Smooth muscle cell (in vitro differentiated cells): ENCODE measurements at regions not wholly inside any gene's neighbourhood (a gene's known extent, or its start where the extent isn't known, plus 50 kb on each side); places are given as distances from the start of the nearest gene placed in this dataset.
A peak's percentile ranks its signal among the peaks of the same experiment; 100 is the strongest.

Experiments used
- DNase-seq: peaks from one replicate; lab custom pipeline; 2025; ENCODE audit not compliant: unreplicated experiment; lab: John Stamatoyannopoulos, UW
- H2AFZ ChIP-seq: fragments of 200-600 bp; sonication (generic); 2 replicates; pipeline ENCODE4 v1.6.0; 2016; ENCODE audit warnings: antibody characterized with exemption, low read depth, mild to moderate bottlenecking
- H3F3A ChIP-seq: fragments of 200-600 bp; sonication (generic); 2 replicates; pipeline ENCODE4 v1.6.0; 2017; ENCODE audit warnings: antibody characterized with exemption, low read depth
- H3K27ac ChIP-seq: fragments of 200-600 bp; sonication (generic); 2 replicates; pipeline ENCODE4 v1.5.1; 2016; ENCODE audit warnings: low read depth, mild to moderate bottlenecking
- H3K27me3 ChIP-seq: fragments of 200-600 bp; sonication (generic); 2 replicates; pipeline ENCODE4 v1.6.1; 2016; ENCODE audit warnings: low read depth, mild to moderate bottlenecking
- H3K36me3 ChIP-seq: fragments of 200-600 bp; sonication (generic); 2 replicates; pipeline ENCODE4 v1.5.1; 2016; ENCODE audit warnings: low read depth
- H3K4me1 ChIP-seq: fragments of 200-600 bp; sonication (generic); 2 replicates; pipeline ENCODE4 v1.5.1; 2016; ENCODE audit warnings: low read depth
- H3K4me2 ChIP-seq: fragments of 200-600 bp; sonication (generic); 2 replicates; pipeline ENCODE4 v1.6.0; 2016; ENCODE audit warnings: mild to moderate bottlenecking
- H3K4me3 ChIP-seq: fragments of 200-600 bp; sonication (generic); 2 replicates; pipeline ENCODE4 v1.5.1; 2016; ENCODE audit warnings: mild to moderate bottlenecking
- H3K79me2 ChIP-seq: fragments of 200-600 bp; sonication (generic); 2 replicates; pipeline ENCODE4 v1.6.0; 2016; ENCODE audit warnings: low read depth, mild to moderate bottlenecking
- H3K9ac ChIP-seq: fragments of 200-600 bp; sonication (generic); 2 replicates; pipeline ENCODE4 v1.6.0; 2016; ENCODE audit warnings: low read depth
- H3K9me3 ChIP-seq: fragments of 200-600 bp; sonication (generic); replicated peaks from 2 replicates; pipeline ENCODE4 v1.5.1; 2016; ENCODE audit warnings: low read depth
- H4K20me1 ChIP-seq: fragments of 200-600 bp; sonication (generic); 2 replicates; pipeline ENCODE4 v1.6.0; 2016; ENCODE audit warnings: low read depth
- WGBS: methylation state at CpG from one replicate; pipeline ENCODE4 v1.1.7; 2016; ENCODE audit warnings: low lambda C conversion rate; 5-methylcytosine and 5-hydroxymethylcytosine counted together
- TF ChIP-seq, protein P1 (sequence below): fragments of 200-600 bp; sonication (generic); IDR thresholded peaks from 2 replicates; pipeline ENCODE4 v1.5.1; 2017; ENCODE audit warnings: borderline replicate concordance, mild to moderate bottlenecking, antibody characterized with exemption; ENCODE audit not compliant: insufficient read depth, poor library complexity, severe bottlenecking

DNA sequence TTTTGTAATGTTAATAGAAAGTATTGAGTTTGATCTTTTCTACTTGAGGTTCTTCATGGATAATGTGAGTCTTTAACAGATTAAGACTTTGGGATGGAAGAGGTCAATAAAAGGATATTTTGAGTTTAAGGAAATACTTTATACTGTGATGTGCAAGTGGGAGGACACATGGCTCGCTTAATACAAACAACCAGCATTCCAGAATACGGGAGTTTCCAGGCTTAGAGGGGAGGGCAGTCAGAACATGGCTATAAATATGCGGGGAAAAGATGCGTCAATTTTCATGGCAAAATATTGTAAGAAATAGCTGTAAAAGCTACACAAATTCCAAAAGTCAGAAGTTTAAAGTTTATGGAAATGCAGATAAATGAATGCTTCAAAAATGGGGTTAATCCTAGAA is 192.3 kb downstream of the AASDH start:
- TF ChIP-seq, protein P1, sequence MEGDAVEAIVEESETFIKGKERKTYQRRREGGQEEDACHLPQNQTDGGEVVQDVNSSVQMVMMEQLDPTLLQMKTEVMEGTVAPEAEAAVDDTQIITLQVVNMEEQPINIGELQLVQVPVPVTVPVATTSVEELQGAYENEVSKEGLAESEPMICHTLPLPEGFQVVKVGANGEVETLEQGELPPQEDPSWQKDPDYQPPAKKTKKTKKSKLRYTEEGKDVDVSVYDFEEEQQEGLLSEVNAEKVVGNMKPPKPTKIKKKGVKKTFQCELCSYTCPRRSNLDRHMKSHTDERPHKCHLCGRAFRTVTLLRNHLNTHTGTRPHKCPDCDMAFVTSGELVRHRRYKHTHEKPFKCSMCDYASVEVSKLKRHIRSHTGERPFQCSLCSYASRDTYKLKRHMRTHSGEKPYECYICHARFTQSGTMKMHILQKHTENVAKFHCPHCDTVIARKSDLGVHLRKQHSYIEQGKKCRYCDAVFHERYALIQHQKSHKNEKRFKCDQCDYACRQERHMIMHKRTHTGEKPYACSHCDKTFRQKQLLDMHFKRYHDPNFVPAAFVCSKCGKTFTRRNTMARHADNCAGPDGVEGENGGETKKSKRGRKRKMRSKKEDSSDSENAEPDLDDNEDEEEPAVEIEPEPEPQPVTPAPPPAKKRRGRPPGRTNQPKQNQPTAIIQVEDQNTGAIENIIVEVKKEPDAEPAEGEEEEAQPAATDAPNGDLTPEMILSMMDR, result no peak
- H3K9me3 ChIP-seq, result no peaks in the 10 kb centered on the region
- H4K20me1 ChIP-seq, result no peaks in the 10 kb centered on the region
- peak overlapping the region; percentile 69 for H3K4me2 ChIP-seq
- DNase-seq, result no peak
- no peaks in the 10 kb centered on the region for H3K27me3 ChIP-seq
- WGBS, result 48% methylated on average over 4 of the region's 4 CpGs
- H3K27ac ChIP-seq, result peak overlapping the region; percentile 66
- peak overlapping the region; percentile 12 for H2AFZ ChIP-seq
- no peaks in the 10 kb centered on the region for H3K79me2 ChIP-seq
- no peak overlapping the region for H3K9ac ChIP-seq
- no peak overlapping the region for H3K4me3 ChIP-seq
- H3F3A ChIP-seq, result no peaks in the 10 kb centered on the region
- no peaks in the 10 kb centered on the region for H3K36me3 ChIP-seq
- no peaks in the 10 kb centered on the region for H3K4me1 ChIP-seq

- Histone ChIP-seq H3K9me3 (no peaks in the 10 kb centered on the region), H3K4me2 (no peak overlapping the region), H3K27ac (no peak overlapping the region), H3K27me3 (no peaks in the 10 kb centered on the region), H3F3A (peaks cover 4% of the 10 kb centered on the region), H2AFZ (no peak overlapping the region), H3K36me3 (no peaks in the 10 kb centered on the region), H3K9ac (no peak overlapping the region), H3K4me1 (peaks cover 14% of the 10 kb centered on the region), H4K20me1 (no peaks in the 10 kb centered on the region), H3K79me2 (no peaks in the 10 kb centered on the region), H3K4me3 (no peak overlapping the region)
- 95% methylated on average over 6 of the region's 6 CpGs for WGBS
- no peak for DNase-seq
- TF ChIP-seq, protein P1, result no peak
These were observed 195.8 kb downstream of the AASDH start for GRCh38 chr4:56191534-56191933.

- no peaks in the 10 kb centered on the region for H3K9me3 ChIP-seq
- H3K79me2 ChIP-seq, result no peaks in the 10 kb centered on the region
- no peak overlapping the region for H2AFZ ChIP-seq
- H4K20me1 ChIP-seq, result no peaks in the 10 kb centered on the region
- TF ChIP-seq, protein P1, result no peak
- no peak overlapping the region for H3K9ac ChIP-seq
- peak overlapping the region; percentile 57 for H3K27ac ChIP-seq
- peaks cover 4% of the 10 kb centered on the region for H3F3A ChIP-seq
- no peaks in the 10 kb centered on the region for H3K27me3 ChIP-seq
- H3K4me1 ChIP-seq, result peaks cover 14% of the 10 kb centered on the region
- no peak for DNase-seq
- no peaks in the 10 kb centered on the region for H3K36me3 ChIP-seq
- peak overlapping the region; percentile 16 for H3K4me3 ChIP-seq
- 25% methylated on average over 6 of the region's 6 CpGs for WGBS
- peak overlapping the region; percentile 77 for H3K4me2 ChIP-seq
These were observed 199.6 kb downstream of the AASDH start for GRCh38 chr4:56187688-56188087.

GRCh38 chr4:56186808-56187523 is 200.3 kb downstream of the AASDH start:
- 68% methylated on average over 9 of the region's 9 CpGs for WGBS
- H3K36me3 ChIP-seq, result no peaks in the 10 kb centered on the region

More at GRCh38 chr4:56186808-56187523, 200.3 kb downstream of the AASDH start:
- Histone ChIP-seq H3K79me2 (no peaks in the 10 kb centered on the region), H3K4me1 (peaks cover 14% of the 10 kb centered on the region), H3K27me3 (no peaks in the 10 kb centered on the region), H3K27ac (peak overlapping the region; percentile 57), H3K9ac (no peak overlapping the region), H2AFZ (no peak overlapping the region), H3F3A (peaks cover 7% of the 10 kb centered on the region), H4K20me1 (no peaks in the 10 kb centered on the region), H3K9me3 (no peaks in the 10 kb centered on the region), H3K4me2 (peak overlapping the region; percentile 77), H3K4me3 (no peak overlapping the region)
- TF ChIP-seq, protein P1, result no peak
- DNase-seq, result no peak
